ENCODE measurements at regions not wholly inside any gene's neighbourhood (a gene's known extent, or its start where the extent isn't known, plus 50 kb on each side); places are given as distances from the start of the nearest gene placed in this dataset.

DNA sequence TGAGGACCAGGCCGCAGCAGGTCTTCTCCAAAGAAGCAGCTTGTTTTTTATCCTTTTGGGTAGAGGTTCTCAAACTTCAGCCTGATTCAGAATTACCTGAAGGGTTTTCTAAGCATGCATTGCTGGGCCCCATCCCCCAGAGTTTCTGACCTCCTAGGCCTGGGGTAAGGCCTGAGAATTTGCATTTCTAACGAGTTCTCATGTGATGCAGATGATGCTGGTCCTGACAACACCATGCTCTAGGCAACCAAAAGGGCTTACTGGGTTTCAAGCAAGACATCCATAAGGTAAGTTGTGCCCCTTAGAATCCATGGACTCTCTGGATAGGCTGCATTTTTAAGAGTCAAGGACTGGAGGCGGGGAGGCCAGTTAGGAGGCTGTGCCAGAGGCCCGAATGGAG is 295.1 kb downstream of the HHIPL2 start:
- TF ChIP-seq CREM (CRISPR knock-in tag; IDR thresholded peaks at IDR 0.05), result no peak
- no peak for TF ChIP-seq CTCF (IDR thresholded peaks at IDR 0.05)
- TF ChIP-seq MAX (CRISPR knock-in tag; IDR thresholded peaks at IDR 0.05), result no peak
- TF ChIP-seq RORB (CRISPR knock-in tag; IDR thresholded peaks at IDR 0.05), result no peak
- TF ChIP-seq AFF4 (CRISPR knock-in tag; IDR thresholded peaks at IDR 0.05; ENCODE audit: borderline replicate concordance), result no peak

All from WTC11 (cell line).